Liver (tissue), 3 donors: ENCODE measurements at regions not wholly inside any gene's neighbourhood (a gene's known extent, or its start where the extent isn't known, plus 50 kb on each side); places are given as distances from the start of the nearest gene placed in this dataset.

Experiments
- SP1 ChIP-seq: IDR thresholded peaks from 2 replicates; pipeline ENCODE4 v1.6.1; 2018; ENCODE audit warnings: antibody characterized with exemption, mild to moderate bottlenecking
- TAF1 ChIP-seq: conservative IDR thresholded peaks from 2 replicates; pipeline ENCODE4 v1.6.1; 2016; ENCODE audit warnings: antibody characterized with exemption, mild to moderate bottlenecking
- TF ChIP-seq, protein P1 (sequence below): fragments of 150-350 bp; IDR thresholded peaks from 2 replicates; pipeline ENCODE4 v1.5.1; 2017; ENCODE audit warnings: improper control_type of control experiment, low read depth, low read length; ENCODE audit not compliant: missing input control
- TF ChIP-seq, protein P2 (sequence below): IDR thresholded peaks from 2 replicates; pipeline ENCODE4 v1.6.1; 2016; ENCODE audit warnings: antibody characterized with exemption
- donor health status: healthy.
- donor health status: healthy.

DNA sequence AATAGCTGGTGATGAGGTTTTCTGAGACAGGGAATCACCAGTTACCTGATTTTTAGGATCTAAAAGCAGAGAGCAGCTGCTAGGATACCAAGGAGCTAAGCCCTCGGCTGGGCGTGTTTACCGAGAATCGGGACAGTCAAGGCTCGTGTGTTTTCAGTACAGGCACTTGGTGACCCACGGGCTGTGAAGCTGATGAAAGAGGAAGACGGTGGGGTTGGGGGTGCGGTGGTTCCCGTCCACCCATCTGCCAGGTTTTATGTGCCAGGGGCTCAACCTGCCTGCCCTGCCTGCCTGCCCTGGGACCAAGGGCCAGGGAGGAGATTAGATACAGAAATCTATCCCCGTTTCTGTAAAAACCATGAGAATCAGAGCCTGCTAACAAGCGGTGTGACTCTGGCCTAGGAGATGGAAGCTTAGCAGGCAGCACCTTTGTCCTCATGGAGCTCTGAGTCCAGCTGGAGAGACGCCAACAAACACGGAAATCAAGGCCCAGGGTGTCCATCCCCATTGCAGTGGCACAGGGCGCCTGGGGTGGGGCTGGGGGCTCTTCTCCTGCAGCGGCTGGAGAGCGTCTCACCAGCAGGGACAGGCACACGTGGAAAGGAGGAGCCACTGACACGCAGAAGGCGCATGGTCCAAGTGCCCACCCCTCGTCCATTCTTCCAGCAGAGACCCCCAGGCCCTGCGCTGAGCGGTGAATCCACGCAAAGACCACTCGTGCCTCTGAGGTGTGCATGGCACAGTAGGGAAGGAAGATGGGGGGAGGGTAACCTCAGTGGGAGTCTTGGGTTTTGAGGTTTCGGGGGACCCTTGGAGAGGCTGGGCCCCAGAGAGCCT is 265.0 kb upstream of the TCERG1L start:
- TF ChIP-seq, protein P1, sequence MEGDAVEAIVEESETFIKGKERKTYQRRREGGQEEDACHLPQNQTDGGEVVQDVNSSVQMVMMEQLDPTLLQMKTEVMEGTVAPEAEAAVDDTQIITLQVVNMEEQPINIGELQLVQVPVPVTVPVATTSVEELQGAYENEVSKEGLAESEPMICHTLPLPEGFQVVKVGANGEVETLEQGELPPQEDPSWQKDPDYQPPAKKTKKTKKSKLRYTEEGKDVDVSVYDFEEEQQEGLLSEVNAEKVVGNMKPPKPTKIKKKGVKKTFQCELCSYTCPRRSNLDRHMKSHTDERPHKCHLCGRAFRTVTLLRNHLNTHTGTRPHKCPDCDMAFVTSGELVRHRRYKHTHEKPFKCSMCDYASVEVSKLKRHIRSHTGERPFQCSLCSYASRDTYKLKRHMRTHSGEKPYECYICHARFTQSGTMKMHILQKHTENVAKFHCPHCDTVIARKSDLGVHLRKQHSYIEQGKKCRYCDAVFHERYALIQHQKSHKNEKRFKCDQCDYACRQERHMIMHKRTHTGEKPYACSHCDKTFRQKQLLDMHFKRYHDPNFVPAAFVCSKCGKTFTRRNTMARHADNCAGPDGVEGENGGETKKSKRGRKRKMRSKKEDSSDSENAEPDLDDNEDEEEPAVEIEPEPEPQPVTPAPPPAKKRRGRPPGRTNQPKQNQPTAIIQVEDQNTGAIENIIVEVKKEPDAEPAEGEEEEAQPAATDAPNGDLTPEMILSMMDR = no peak
- TF ChIP-seq TAF1 = no peak
- TF ChIP-seq SP1 = no peak
- TF ChIP-seq, protein P2, sequence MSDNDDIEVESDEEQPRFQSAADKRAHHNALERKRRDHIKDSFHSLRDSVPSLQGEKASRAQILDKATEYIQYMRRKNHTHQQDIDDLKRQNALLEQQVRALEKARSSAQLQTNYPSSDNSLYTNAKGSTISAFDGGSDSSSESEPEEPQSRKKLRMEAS = no peak
